GM18867 (cell line): ENCODE measurements at regions not wholly inside any gene's neighbourhood (a gene's known extent, or its start where the extent isn't known, plus 50 kb on each side); places are given as distances from the start of the nearest gene placed in this dataset.
"Not testable (repeated sequence)": the region's sequence is repeated elsewhere in the genome, so short reads cannot be mapped to it uniquely, and the experiment has no call there.

Experiments used
- ATAC-seq: cut with Tn5 transposase; IDR thresholded peaks from one replicate; pipeline ENCODE4 v1.9.1; 2021; ENCODE audit warnings: mild to moderate bottlenecking, moderate library complexity; ENCODE audit not compliant: unreplicated experiment

DNA sequence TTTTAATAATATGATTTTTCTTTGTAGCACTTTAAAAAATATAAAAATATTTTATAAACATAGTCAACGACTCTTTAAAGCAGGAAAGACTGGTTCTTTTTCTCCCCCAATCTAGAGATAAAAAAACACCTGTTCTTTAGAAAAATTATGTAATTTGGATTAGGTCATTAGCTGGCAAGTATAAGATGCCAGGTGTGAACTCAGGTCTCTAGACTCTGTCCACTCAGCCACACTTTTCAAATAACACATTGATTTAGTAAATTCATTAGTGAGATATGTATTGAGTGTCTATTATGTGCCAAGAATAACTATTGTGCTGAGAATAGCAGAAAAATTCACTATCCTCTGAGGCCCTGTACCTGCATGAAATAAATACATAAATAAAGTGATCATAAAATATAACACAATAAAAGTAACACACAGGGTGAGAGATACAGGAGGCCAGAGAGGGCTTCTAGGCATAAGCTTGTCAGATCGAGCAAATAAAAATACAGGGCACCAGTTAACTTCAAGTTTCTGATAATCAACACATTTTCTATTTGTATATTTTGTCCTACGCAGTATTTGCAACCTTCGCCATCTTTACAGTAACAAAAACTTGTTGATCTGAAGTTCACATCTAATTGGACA lies 867.1 kb upstream of the GBE1 start:
- no peak for ATAC-seq

DNA sequence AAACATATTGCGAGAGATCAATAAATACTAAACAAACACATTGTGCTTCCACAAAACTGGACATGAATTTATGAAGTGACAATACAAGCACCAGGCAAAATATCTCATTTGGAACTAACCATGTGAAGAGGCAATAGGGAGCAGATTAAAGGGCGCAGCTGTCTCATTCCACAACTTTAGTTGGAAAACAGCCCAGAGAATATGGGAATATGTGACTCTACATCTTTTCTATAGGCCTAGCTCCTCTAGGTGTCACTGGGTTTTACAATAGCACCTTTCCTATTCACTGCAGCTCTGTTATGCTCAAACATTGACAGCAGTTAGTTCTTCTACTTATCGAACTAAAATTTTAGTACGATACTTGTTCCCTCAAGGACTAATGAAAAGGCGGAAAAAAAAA lies 866.3 kb upstream of the GBE1 start:
- no peak for ATAC-seq

GRCh38 chr3:82620744-82621143 lies 859.3 kb upstream of the GBE1 start:
- ATAC-seq: not testable (repeated sequence)

DNA sequence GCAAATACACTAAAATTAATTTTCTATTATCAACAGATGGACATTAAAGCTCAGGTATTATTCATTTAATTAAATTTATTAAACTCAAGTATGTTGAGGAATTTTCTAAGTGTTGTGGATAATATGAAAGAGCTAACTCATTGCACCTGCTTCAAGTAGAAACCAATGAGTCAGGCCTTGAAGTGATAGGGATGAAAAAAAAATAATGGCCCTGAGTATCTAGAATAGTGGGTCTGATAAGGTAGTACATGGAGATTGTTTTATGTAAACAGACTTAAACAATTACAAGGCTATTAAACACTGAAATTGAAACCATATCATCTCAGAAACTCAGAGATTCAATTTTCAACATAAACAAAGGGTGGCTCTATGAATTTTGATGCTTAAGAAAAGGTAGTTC lies 857.1 kb upstream of the GBE1 start:
- ATAC-seq: no peak

GRCh38 chr3:82610236-82610635 lies 848.8 kb upstream of the GBE1 start:
- ATAC-seq: no peak

GRCh38 chr3:82607391-82607790 lies 845.9 kb upstream of the GBE1 start:
- no peak for ATAC-seq

- no peak for ATAC-seq
Measured at GRCh38 chr3:82596805-82597204, 835.4 kb upstream of the GBE1 start.

DNA sequence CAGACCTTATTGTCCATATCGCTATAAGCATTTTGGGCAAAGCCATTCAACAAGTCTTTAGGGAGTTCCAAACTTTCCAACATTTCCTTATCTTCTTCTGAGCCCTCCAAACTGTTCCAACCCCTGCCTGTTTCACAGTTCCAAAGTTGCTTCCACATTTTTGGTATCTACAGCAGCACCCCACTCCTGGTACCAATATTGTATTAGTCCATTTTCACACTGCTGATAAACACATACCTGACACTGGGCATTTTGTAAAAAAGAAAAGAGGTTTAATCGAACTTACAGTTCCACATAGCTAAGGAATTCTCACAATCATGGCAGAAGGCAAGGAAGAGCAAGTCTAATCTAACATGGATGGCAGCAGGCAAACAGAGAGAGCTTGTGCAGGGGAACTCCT lies 834.1 kb upstream of the GBE1 start:
- ATAC-seq: no peak

- ATAC-seq: no peak
Measured at GRCh38 chr3:82587174-82587573, 825.7 kb upstream of the GBE1 start.

GRCh38 chr3:82586414-82586813 lies 825.0 kb upstream of the GBE1 start:
- ATAC-seq: no peak

DNA sequence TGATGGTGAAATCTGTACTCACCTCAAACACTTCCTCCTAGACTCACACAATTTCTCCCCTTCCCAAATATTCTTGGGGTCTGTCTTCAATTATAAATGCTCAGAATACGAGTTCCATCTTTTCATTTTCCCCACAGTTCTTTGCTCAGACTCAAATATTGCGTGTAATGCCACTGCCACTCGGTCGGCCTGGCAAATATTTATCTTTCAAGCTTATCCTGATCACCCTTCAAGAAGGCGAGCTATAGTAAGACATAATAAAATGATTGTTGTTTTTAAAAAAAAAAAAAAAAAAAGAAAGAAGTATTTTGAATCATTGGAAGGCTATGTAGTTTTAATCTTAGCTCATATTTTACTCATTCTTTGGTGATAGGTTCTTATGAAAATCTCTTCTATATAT lies 824.6 kb upstream of the GBE1 start:
- not testable (repeated sequence) for ATAC-seq

DNA sequence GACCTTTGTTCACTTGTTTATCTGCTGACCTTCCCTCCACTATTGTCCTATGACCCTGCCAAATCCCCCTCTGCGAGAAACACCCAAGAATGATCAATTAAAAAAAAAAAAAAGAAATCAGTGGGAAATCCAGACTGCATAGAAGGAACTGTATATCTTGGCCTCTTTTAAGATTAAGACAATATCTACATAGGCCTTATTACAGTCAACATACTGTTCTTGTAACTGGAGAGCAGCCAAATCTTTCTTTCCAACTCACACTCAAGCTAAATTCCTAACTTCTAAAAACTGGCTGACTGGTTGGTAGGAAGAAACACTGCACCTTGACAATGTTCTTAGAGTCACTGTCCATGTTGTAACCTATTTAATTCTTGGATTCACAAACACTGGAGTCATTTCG lies 824.1 kb upstream of the GBE1 start:
- ATAC-seq: not testable (repeated sequence)

- ATAC-seq: not testable (repeated sequence)
Measured at GRCh38 chr3:82584861-82585260, 823.4 kb upstream of the GBE1 start.

GRCh38 chr3:82584415-82584814 lies 823.0 kb upstream of the GBE1 start:
- not testable (repeated sequence) for ATAC-seq

DNA sequence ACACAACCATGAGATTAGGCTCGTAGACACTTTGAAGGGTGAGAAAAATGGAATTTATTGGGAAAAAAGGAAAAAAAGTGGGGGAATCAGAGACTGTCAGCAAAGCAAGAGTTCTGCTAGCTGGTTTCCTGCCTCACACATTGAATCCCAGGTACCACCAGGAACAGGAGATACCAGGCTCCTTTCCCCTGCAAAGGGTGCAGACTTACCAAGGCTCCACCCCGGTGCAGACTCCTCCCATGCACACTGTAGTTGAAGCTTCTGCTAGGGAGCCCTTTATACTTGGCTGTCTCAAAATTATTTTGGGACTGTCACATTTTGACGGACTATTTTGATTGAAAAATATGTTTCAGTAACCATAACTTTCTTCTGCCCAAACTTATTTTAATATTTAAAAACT lies 819.9 kb upstream of the GBE1 start:
- no peak for ATAC-seq

DNA sequence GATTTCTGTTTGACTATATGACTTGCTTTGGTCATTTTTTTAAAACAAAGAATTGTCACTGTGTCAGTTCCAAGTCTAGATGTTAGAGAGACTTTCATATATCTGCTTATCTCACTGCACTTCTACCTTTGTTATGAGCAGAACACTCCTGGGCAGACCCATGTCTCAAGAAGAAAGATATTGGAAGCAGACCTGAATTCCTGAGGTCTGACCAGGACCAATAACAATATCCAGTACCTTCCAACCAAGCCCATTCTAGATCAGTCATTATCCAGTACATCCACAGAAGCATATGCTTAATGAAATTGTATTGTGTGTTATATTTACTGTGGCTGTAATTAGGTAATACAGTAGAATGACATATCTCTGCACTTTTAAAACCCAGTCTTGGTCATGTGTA lies 811.3 kb upstream of the GBE1 start:
- ATAC-seq: no peak

DNA sequence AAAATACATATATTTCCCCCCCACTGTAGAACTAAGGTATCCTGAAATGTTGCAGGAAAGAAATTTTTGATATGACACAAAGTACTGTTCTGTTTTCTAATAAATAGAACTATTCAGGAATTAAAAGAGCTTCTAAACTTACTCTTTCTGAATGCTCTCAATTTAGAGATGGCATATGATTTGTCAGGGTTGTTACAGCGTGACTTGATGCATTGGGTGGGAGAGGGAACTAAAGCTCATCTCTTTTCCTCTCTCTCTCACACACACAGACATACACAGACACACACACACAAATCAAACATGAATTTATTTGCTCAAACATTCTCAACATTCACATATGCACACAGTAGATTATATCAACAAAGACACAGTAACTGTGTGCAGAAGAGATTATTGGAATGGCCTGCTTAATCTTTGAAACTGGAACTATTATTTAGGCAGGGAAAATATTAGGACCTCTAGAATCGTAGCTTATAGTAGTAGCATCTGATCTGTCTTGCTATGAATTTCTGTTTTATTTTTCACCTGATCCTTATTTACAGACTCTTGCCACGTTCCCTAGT lies 807.4 kb upstream of the GBE1 start:
- no peak for ATAC-seq

DNA sequence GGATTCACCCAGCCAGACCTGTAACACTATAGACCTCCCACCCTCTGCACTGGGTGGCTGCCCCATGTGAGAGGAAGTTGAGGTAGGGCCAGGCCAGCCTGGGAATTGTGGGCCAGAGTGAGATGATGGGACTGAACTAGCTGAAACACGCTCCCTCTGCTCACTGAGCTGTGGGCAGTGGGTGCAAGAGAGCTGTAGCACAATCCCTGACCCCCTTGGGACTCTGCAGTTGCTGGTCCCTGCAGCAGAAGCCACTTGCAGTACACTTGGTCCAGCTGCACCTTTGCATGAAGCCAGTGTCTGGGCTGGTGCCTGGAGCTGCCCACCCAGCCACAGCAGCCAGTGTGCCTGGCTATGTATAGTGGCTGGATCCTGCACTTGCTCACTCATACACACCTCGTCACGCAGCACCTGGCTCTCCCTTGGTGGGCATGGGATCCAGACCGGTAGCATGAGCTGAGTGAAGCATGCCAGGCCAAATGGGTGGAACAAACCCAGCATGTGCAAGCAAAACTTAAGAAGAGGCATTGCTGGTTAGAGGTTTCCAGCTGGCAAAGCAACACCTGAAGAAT lies 805.7 kb upstream of the GBE1 start:
- ATAC-seq: no peak

DNA sequence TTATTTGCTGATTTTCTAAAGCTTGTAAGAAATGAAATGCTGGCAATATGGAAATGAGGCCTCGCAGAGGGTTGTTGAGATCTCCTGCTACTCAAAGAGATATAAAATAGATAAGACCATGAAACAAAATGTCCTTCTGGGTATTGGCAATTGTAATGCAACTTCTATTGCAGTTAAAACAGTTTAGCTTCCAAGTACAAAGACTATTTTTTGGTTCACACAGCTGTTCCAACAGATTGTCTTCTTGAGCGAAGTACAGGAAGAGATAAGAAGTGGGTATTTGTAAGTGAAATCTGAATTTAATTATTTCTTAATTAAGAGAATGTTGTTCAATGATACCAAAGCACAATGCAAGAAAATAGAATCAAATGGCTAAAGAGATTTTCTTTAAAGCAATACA lies 801.5 kb upstream of the GBE1 start:
- no peak for ATAC-seq

DNA sequence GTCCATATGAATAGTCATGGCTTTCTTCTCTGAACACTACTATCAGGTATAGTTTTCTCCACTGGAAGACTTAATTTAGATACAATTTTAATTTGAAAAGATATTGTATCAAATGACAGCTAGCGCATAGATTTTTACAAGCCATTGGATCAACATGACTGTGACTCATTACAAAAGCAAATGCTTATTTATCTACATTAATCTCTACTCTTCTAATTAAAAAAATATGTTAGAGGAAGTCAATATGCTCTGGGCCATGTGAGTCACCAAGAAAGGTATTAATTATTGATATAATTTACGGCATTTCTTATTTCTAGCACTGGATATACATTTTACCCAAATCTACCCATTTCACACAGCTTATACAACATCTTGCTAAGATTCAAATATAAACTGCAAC lies 800.3 kb upstream of the GBE1 start:
- ATAC-seq: no peak

DNA sequence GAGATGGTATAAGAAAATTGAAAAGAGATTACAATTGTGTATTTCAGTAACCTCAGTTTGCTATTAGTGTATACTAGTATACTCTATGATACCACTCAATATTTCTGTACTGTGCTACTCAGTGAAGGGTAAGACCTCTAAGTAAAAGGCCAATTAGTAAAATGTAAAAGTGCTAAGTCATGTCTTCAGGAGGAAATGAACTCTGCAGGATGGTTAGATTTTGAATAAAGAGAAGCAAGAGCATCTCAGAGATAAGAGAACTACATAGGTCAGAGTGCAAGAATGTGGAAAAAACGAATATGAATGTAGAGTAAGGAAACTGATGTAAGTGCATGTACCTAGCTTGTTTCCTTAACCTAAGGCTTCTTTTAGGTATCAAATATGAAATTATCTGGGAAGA lies 796.6 kb upstream of the GBE1 start:
- ATAC-seq: no peak

- ATAC-seq: no peak
Measured at GRCh38 chr3:82556113-82556512, 794.7 kb upstream of the GBE1 start.

GRCh38 chr3:82542556-82542955 lies 781.1 kb upstream of the GBE1 start:
- not testable (repeated sequence) for ATAC-seq
